GM21515 (cell line): ENCODE measurements at regions not wholly inside any gene's neighbourhood (a gene's known extent, or its start where the extent isn't known, plus 50 kb on each side); places are given as distances from the start of the nearest gene placed in this dataset.

ENCODE experiments used
- ATAC-seq: cut with Tn5 transposase; IDR thresholded peaks from one replicate; pipeline ENCODE4 v1.9.1; 2021; ENCODE audit not compliant: unreplicated experiment

- ATAC-seq: no peak
These were observed 182.3 kb upstream of the GSE1 start for GRCh38 chr16:85430523-85431421.

- ATAC-seq: no peak
These were observed 181.5 kb upstream of the GSE1 start for GRCh38 chr16:85431431-85432124.

- no peak for ATAC-seq
These were observed 180.5 kb upstream of the GSE1 start for GRCh38 chr16:85432606-85433005.

GRCh38 chr16:85433477-85433876 is 179.6 kb upstream of the GSE1 start:
- ATAC-seq: no peak

GRCh38 chr16:85435286-85435685 is 177.8 kb upstream of the GSE1 start:
- no peak for ATAC-seq

GRCh38 chr16:85435700-85436099 is 177.4 kb upstream of the GSE1 start:
- ATAC-seq: no peak

GRCh38 chr16:85436207-85436606 is 176.9 kb upstream of the GSE1 start:
- ATAC-seq: no peak

- no peak for ATAC-seq
These were observed 176.4 kb upstream of the GSE1 start for GRCh38 chr16:85436636-85437165.

- no peak for ATAC-seq
These were observed 175.7 kb upstream of the GSE1 start for GRCh38 chr16:85437166-85438052.

- no peak for ATAC-seq
These were observed 174.0 kb upstream of the GSE1 start for GRCh38 chr16:85438981-85439685.

GRCh38 chr16:85440744-85441143 is 172.4 kb upstream of the GSE1 start:
- no peak for ATAC-seq

- no peak for ATAC-seq
These were observed 171.8 kb upstream of the GSE1 start for GRCh38 chr16:85441189-85441889.

- ATAC-seq: no peak
These were observed 171.0 kb upstream of the GSE1 start for GRCh38 chr16:85441890-85442670.

GRCh38 chr16:85443116-85443515 is 170.0 kb upstream of the GSE1 start:
- ATAC-seq: no peak

- ATAC-seq: no peak
These were observed 169.6 kb upstream of the GSE1 start for GRCh38 chr16:85443531-85443930.

- no peak for ATAC-seq
These were observed 167.9 kb upstream of the GSE1 start for GRCh38 chr16:85445064-85445778.

- no peak for ATAC-seq
These were observed 167.3 kb upstream of the GSE1 start for GRCh38 chr16:85445779-85446222.

GRCh38 chr16:85446951-85447692 is 166.0 kb upstream of the GSE1 start:
- ATAC-seq: no peak
